Kidney epithelial cell (primary cell): ENCODE measurements at regions not wholly inside any gene's neighbourhood (a gene's known extent, or its start where the extent isn't known, plus 50 kb on each side); places are given as distances from the start of the nearest gene placed in this dataset.

Source experiments
- DNase-seq: peaks from one replicate; pipeline ENCODE4 v3.0.0-alpha.2; 2010; ENCODE audit warnings: low read depth
- H3K27me3 ChIP-seq: 2 replicates; pipeline ENCODE4 v1.6.0; 2011; ENCODE audit warnings: low read length; ENCODE audit not compliant: control insufficient read depth, insufficient read depth
- H3K36me3 ChIP-seq: 2 replicates; pipeline ENCODE4 v1.5.1; 2011; ENCODE audit warnings: low read length; ENCODE audit not compliant: control insufficient read depth, insufficient read depth
- H3K4me3 ChIP-seq: 2 replicates; pipeline ENCODE4 v1.5.1; 2011; ENCODE audit warnings: low read depth, mild to moderate bottlenecking, control low read depth, low read length
- CTCF ChIP-seq: IDR thresholded peaks from 2 replicates; pipeline ENCODE4 v1.5.1; 2011; ENCODE audit warnings: mild to moderate bottlenecking, moderate library complexity, low read length, control low read depth, inconsistent platforms; ENCODE audit not compliant: insufficient read depth, poor library complexity, severe bottlenecking

- no peak overlapping the region for H3K4me3 ChIP-seq
- no peak for TF ChIP-seq CTCF
- H3K36me3 ChIP-seq: no peaks in the 10 kb centered on the region
- no peak for DNase-seq
- no peaks in the 10 kb centered on the region for H3K27me3 ChIP-seq
Observed at GRCh38 chr4:163939597-163939996, 445.1 kb downstream of the TMA16 start.

- TF ChIP-seq CTCF: no peak
- peak; percentile 25 for DNase-seq
Observed at GRCh38 chr4:163941221-163941905, 446.9 kb downstream of the TMA16 start.

GRCh38 chr4:163948920-163949455 is 454.5 kb downstream of the TMA16 start:
- Histone ChIP-seq H3K27me3 (no peaks in the 10 kb centered on the region), H3K36me3 (no peaks in the 10 kb centered on the region), H3K4me3 (no peak overlapping the region)
- no peak for DNase-seq
- TF ChIP-seq CTCF: no peak

More at GRCh38 chr4:163941221-163941905, 446.9 kb downstream of the TMA16 start:
- no peaks in the 10 kb centered on the region for H3K27me3 ChIP-seq
- no peak overlapping the region for H3K4me3 ChIP-seq
- no peaks in the 10 kb centered on the region for H3K36me3 ChIP-seq

- H3K36me3 ChIP-seq: no peaks in the 10 kb centered on the region
- DNase-seq: no peak
- H3K27me3 ChIP-seq: no peaks in the 10 kb centered on the region
- TF ChIP-seq CTCF: no peak
- no peak overlapping the region for H3K4me3 ChIP-seq
Observed at GRCh38 chr4:163949976-163950601, 455.6 kb downstream of the TMA16 start.

- H3K4me3 ChIP-seq: no peak overlapping the region
- no peak for DNase-seq
- no peaks in the 10 kb centered on the region for H3K36me3 ChIP-seq
- no peak for TF ChIP-seq CTCF
- H3K27me3 ChIP-seq: no peaks in the 10 kb centered on the region
Observed at GRCh38 chr4:163955288-163955687, 460.8 kb downstream of the TMA16 start.

- TF ChIP-seq CTCF: no peak
- H3K36me3 ChIP-seq: no peaks in the 10 kb centered on the region
- H3K27me3 ChIP-seq: no peaks in the 10 kb centered on the region
- no peak for DNase-seq
- H3K4me3 ChIP-seq: no peak overlapping the region
Observed at GRCh38 chr4:163958751-163959150, 464.3 kb downstream of the TMA16 start.
